ENCODE measurements at regions not wholly inside any gene's neighbourhood (a gene's known extent, or its start where the extent isn't known, plus 50 kb on each side); places are given as distances from the start of the nearest gene placed in this dataset.

- DNase-seq (ENCODE audit: missing footprints) (no peak), ATAC-seq (no peak)
- intact Hi-C loops (cut with DNase I), result no loop called here
These were observed 137.3 kb downstream of the KCTD15 start for GRCh38 chr19:33933931-33934330.

DNA sequence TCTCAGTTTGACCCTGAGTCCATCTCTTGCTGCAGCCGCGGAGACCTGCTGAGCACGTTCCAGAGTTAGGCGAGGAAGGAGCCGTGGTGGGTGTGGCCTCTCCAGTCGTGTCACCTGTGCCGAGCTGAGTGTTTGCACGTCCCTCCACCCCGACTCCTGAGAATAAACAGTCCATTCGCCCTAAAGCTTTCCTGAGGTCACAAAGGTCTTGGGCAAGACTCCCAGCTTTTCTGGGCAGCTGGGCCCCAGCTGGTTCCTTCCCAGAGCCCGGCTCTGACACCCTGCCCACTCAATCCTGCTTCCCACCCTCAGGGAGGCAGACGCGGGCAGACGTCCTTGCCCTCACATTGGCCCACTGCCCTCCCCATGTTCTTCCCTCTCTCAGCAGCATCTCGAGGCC lies 142.2 kb downstream of the KCTD15 start:
- intact Hi-C loops (cut with DNase I), result no loop called here
- ATAC-seq, result no peak
- DNase-seq (ENCODE audit: missing footprints), result no peak

DNA sequence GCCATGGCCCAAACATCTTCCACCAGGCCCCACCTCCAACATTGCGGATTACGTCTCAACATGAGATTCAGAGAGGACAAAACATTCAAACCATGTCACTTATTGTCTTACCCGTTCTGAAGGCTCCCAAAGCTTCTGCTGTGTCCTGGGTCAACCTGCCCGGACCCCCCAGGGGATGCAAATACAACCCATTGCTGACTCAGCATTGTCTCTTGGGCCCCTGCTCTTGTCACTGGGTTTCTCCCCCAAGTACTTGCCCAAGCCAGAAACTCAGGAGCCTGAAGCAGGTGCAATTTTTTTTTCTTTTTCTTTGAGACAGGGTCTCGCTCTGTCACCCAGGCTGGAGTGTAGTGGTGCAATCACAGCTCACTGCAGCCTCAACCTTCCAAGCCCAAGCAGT lies 144.5 kb downstream of the KCTD15 start:
- intact Hi-C loops (cut with DNase I), result no loop called here
- ATAC-seq (no peak), DNase-seq (ENCODE audit: missing footprints) (no peak)

DNA sequence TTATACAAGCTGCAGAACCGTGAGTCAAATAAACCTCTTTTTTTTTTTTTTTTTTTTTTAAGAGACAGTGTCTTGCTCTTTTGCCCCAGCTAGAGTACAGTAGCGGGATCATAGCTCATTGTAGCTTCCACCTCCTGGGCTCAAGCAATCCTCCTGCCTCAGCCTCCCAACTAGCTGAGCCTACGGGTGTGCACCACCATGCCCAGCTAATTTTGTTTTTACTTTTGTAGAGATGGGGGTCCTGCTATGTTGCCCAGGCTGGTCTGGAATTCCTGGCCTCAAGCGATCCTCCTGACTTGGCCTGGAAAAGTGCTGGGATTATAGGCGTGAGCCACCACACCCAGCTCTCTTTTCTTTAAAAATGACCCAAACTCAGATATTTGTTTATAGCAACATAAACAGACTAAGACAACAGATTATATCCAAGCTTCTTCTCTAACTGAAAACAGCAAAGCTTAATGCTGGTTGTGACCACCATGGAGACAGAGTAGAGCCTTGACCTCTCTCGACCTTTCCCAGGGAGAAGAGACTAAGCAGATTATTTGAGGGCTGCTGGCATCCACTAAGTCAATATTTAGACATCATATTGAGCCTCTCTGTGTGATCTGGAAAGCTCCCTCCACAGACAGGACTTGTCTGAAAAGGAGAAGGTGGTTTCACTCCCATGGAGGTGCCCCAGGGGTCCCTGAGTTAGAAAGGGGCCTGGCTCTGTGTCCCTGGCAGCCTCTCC lies 150.0 kb downstream of the KCTD15 start:
- no peak for DNase-seq (ENCODE audit: missing footprints)
- intact Hi-C loops (cut with DNase I), result no loop called here

DNA sequence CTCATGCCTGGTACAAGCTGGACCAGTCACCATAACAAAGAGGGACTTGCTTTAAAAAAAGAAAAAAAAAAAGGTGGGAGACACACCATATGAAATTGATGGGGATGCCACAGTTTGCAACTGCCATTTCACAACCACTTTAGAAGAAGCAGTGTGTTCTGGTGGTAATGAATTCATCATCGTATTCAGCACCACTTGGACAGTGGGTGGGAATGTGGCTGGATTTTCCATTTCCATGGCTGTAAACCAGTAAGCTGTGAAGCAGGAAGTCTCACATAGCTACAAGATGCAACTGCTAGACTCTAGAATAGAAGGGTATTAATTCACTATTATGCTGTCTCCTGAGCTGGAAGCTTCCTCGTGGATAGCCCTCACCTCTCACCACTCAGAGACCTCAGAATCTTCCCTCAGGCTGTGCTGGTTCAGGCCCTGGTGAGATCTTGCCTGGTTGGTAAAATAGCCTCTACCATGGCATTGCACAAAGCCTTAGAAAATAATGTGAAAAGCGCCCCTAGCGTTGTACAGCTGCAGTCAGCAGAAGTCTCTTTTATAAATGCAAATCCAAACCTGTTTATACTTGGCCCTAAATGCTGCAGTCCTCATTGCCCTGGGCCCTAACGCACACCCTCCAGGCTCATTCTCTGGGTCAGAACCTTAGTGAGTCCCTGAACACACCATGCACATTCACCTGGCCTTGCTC lies 150.7 kb downstream of the KCTD15 start:
- intact Hi-C loops (cut with DNase I), result no loop called here
- DNase-seq (ENCODE audit: missing footprints) (no peak), ATAC-seq (no peak)

More for the DNA sequence above, 150.0 kb downstream of the KCTD15 start:
- no peak for ATAC-seq

GRCh38 chr19:33948651-33949335 lies 152.1 kb downstream of the KCTD15 start:
- no peak for ATAC-seq
- DNase-seq (ENCODE audit: missing footprints), result no peak
- intact Hi-C loops (cut with DNase I), result no loop called here

DNA sequence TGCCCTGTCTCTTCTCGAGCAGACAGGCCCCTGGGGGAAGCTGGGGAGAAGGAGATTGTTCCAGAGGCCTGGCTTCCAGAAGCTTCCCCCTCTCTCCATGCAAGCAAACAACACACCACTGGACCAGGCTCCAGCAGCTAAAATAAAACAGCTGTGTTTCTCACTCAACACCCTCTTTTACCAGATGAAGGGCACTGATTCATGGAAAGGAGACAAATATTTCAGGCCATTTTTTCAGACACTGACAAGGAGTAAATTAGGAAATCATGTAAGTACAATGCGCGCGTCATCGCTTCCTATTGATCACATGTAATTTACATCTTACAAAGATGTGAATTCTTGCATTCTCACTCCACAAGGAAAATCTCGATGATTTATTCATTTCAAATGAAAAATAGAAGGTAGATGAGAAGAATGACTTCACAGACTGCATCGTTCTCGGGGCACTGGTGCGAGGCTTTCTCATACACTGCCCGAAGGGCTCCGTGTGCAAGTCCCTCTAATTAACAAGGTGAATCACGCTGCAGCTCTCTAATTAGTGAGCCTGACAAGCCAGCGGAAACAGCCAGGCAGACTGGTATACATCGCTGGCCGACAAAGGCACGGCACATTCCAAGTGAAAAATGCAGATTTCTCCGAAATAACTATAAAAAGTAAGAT lies 153.6 kb downstream of the KCTD15 start:
- ATAC-seq, result no peak
- DNase-seq (ENCODE audit: missing footprints), result no peak
- intact Hi-C loops (cut with DNase I), result no loop called here

- DNase-seq (ENCODE audit: missing footprints), result no peak
- no peak for ATAC-seq
- intact Hi-C loops (cut with DNase I), result no loop called here
These were observed 156.4 kb downstream of the KCTD15 start for GRCh38 chr19:33953023-33953422.

DNA sequence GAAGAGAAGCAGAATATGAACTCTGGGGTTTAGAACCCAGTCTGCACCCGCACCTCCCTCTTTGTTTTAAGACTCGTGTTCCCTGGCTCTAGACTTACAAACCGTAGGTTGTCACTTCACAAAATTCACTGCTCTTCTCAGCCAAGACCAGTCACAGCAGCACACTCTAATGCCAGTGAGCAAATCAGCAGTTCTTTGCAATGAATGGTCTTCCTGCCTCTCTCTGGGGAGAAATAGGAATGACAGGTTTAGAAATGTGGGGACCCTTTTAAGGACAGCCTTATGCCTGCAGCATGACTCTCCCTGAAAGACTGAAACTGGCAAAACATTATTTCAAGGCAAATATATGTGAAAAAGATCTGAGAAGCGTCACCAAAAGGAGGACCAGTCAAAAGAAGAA lies 156.9 kb downstream of the KCTD15 start:
- ATAC-seq, result no peak
- intact Hi-C loops (cut with DNase I), result no loop called here
- no peak for DNase-seq (ENCODE audit: missing footprints)

DNA sequence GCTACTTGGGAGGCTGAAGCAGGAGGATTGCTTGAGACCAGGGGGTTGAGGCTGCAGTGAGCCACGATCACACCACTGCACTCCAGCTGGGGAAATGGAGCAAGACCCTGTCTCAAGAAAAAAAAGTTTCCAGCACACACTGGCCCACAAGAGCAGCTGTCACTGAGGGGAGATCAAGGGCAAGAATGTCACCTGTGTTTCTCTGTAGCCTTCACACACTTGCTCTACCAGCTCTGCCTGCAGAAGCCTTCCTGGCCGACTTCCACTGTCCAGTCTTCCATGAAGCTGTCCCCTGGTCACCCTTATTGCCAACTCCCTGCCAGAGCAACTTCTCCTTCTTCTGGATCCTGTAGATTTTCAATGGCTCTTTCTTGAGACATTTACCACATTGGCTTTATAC lies 158.0 kb downstream of the KCTD15 start:
- intact Hi-C loops (cut with DNase I), result no loop called here
- ATAC-seq (no peak), DNase-seq (ENCODE audit: missing footprints) (no peak)

GRCh38 chr19:33956941-33957340 lies 160.3 kb downstream of the KCTD15 start:
- no peak for DNase-seq (ENCODE audit: missing footprints)
- ATAC-seq, result no peak
- intact Hi-C loops (cut with DNase I), result no loop called here

DNA sequence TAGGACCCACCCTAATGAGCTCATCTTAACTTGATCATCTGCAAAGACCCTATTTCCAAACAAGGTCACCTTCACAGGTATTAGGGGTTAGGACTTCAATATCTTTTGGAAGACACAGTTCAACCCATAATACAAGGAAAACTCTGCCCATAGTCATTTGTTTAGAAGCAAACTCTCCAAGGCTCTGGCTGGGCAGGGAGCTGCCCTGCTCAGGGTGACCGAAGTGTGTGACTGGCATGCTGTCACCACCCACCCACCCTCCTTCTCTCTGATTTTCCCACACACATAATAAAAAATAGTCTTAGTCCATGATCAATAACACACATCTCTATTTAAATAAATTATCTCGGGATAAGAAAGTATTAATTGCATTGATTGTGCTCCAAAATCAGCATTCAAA lies 161.1 kb downstream of the KCTD15 start:
- DNase-seq (ENCODE audit: missing footprints) (no peak), ATAC-seq (no peak)
- intact Hi-C loops (cut with DNase I), result no loop called here

GRCh38 chr19:33960566-33960965 lies 163.9 kb downstream of the KCTD15 start:
- ATAC-seq (no peak), DNase-seq (ENCODE audit: missing footprints) (no peak)
- intact Hi-C loops (cut with DNase I), result no loop called here

DNA sequence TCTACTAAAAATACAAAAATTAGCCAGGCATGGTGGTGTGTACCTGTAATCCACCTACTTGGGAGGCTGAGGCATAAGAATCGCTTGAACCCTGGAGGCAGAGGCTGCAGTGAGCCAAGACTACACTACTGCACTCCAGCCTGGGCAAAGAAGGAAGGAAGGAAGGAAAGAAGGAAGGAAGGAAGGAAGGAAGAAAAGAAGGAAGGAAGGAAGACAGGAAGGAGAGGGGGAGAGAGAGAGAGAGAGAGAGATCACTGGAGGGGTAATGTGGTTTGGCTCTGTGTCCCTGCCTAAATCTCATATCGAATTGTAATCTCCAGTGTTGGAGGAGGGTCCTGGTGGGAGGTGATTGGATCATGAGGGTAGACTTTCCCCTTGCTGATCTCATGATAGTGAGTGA lies 165.5 kb downstream of the KCTD15 start:
- intact Hi-C loops (cut with DNase I), result no loop called here
- DNase-seq (ENCODE audit: missing footprints), result no peak
- no peak for ATAC-seq

- intact Hi-C loops (cut with DNase I), result no loop called here
- DNase-seq (ENCODE audit: missing footprints), result no peak
- no peak for ATAC-seq
These were observed 166.8 kb downstream of the KCTD15 start for GRCh38 chr19:33963514-33963913.

GRCh38 chr19:33971073-33971472 lies 174.4 kb downstream of the KCTD15 start:
- no peak for DNase-seq (ENCODE audit: missing footprints)

GRCh38 chr19:33977756-33978685 lies 181.4 kb downstream of the KCTD15 start:
- ATAC-seq (no peak), DNase-seq (ENCODE audit: missing footprints) (no peak)
- intact Hi-C loops (cut with DNase I), result no loop called here

More at GRCh38 chr19:33971073-33971472, 174.4 kb downstream of the KCTD15 start:
- no peak for ATAC-seq
- intact Hi-C loops (cut with DNase I), result no loop called here

DNA sequence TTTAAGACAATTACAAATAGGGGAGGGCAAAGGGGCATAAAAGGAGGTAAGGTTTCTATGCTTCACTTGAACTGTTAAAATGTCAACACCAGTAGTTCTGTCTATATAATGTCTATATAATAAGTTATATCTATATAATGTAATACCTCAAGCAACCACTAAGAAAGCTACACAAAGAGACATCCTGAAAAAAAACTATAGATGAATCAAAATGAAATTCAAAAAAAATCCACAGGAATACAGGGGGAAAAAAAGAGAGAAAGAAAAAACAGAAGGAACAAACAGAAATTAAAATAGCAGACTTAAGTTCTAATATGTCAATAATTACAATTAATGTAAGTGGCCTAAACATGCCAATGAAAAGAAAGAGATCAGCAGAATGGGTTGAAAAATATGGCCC lies 186.0 kb downstream of the KCTD15 start:
- intact Hi-C loops (cut with DNase I), result no loop called here

GRCh38 chr19:33988601-33989000 lies 183.7 kb upstream of the LSM14A start:
- no peak for DNase-seq (ENCODE audit: missing footprints)
- ATAC-seq, result no peak
- intact Hi-C loops (cut with DNase I), result no loop called here

More for the DNA sequence above, 186.0 kb downstream of the KCTD15 start:
- DNase-seq (ENCODE audit: missing footprints) (no peak), ATAC-seq (no peak)

Data from Right ventricle myocardium inferior (tissue), 1 donor.